ENCODE measurements at regions not wholly inside any gene's neighbourhood (a gene's known extent, or its start where the extent isn't known, plus 50 kb on each side); places are given as distances from the start of the nearest gene placed in this dataset.

- no peak for DNase-seq (ENCODE audit: low read depth in 2 of 2)
Measured at GRCh38 chr2:67836866-67837265, 225.9 kb downstream of the C1D start.

- DNase-seq (ENCODE audit: low read depth in 2 of 2), result no peak
Measured at GRCh38 chr2:67838205-67838604, 224.6 kb downstream of the C1D start.

DNA sequence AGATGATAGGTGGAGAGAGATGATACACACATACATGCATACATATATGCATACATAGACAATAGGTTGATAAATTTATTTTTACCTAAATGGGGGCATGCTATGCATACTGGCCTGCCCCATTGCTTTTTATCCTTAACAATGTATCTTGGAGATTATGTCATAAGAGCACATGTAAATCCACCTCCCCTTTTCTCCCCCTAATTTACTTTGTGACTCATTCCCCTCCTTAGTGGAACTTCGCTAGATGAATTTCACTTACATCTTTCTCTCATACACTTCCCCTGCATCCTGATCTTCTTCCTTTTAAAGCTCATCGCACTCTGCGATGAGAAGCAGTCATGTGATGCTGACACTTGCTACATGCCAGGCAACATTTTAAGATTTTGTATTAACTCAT lies 223.6 kb downstream of the C1D start:
- DNase-seq (ENCODE audit: low read depth in 2 of 2), result no peak

GRCh38 chr2:67839668-67840067 lies 223.1 kb downstream of the C1D start:
- no peak for DNase-seq (ENCODE audit: low read depth in 2 of 2)

DNA sequence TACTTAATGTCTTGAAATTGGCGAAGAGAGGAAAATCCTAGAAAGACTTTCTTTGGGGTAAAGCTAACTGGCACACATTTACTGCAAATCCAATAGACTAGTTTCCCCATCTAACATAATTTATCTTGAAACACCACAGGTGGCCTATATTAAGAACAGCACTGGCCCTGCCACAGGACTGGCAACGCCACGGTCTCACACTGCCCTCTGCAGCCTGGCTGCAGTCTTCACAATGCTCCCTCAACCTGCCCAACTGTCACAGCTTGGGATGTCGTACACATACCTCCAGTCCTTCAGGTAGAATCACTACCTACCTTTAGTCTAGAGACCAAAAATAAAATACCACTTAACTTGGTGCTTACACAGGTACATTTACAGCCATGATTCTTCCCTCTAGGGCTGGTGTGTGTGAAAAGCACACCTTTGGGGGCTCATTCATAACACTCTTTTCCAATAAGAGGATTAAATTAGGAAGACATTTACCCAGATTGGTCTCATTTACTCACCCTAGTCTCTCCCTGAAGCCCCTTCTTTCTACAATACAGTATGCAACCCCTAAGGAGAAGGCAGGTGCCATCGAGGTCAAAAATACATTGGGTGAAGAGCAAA lies 222.2 kb downstream of the C1D start:
- DNase-seq (ENCODE audit: low read depth in 2 of 2), result peak in 1 of 2 experiments; percentile 3

DNA sequence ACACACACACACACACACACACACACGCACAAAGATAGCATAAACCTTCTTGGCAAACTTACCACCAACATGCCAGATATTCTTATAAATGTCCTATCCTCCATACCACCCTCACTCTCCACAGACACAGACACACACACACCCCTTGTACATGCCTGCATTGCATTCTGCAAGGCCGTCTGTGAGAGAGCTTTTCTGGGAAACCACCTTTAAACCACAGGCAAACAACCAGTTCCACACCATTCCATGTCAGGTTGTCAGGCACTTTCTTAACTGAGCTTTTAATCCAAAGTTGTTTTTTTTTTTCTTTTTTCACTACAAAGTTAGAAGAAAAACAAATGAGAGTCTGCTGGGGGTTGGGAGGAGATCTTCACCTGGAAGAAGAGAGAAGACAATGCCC lies 221.1 kb downstream of the C1D start:
- DNase-seq (ENCODE audit: low read depth in 2 of 2), result no peak

GRCh38 chr2:67842375-67842959 lies 220.3 kb downstream of the C1D start:
- no peak for DNase-seq (ENCODE audit: low read depth in 2 of 2)

DNA sequence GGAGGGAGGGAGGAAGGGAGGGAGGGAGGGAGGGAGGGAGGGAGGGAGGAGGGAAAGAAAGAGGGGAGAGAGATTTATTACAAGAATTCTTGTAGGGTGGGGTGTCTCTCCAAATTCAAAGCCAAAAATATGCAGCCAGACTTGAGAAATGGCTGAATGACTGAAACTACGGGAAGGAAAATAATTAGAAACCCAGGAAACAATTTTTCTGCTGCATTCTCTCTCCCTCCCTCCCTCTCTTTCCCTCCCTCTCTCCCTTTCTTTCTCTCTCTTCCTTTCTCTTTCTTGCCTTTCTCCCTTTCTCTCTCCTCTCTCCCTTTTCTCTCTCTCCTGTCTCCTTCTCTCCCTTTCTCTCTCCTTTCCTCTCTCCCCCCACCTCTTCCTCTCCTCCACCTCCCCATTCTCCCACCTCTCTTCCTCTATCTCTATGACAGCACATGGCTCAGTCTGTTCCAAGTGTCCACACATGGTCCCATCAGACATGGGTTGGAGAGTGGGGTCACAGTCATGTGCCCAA lies 218.7 kb downstream of the C1D start:
- DNase-seq (ENCODE audit: low read depth in 2 of 2), result no peak

DNA sequence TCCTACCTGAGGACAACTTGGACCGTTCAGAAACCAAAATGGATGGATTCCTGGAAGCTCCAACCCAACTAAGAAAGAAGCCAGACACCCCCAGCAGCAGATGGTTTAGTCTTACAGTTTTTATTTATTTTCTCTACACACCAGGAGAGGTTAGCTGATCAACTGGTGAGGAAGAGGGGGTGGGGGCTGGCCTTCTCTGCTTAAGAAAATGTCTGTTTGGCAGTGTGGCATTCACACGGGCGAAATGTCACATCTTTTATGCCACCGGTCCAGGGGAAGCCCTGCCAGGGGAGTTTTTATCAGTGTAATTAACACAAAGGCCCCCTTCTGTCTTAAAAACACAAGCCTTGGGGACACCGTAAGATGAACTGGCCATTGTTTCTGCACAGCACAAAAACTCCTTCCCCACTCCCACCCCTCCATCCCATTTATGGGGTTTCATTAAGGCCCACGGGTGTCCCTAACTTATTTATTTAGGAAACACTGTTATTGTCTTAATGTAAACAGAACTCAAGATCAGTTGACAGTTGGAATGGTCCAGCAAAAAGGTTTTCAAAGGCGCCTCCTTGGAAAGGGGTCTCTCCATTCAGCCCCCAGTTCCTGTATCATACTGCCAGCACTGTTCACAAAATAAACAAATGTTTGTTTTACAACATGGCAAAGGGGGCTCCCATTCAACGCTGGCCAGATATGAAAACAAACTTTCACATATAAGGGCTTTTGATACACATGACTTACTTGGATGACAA lies 217.0 kb downstream of the C1D start:
- no peak for DNase-seq (ENCODE audit: low read depth in 2 of 2)

- peak in 1 of 2 experiments; percentile 11 for DNase-seq (ENCODE audit: low read depth in 2 of 2)
Measured at GRCh38 chr2:67846370-67847070, 216.3 kb downstream of the C1D start.

- DNase-seq (ENCODE audit: low read depth in 2 of 2), result no peak
Measured at GRCh38 chr2:67848551-67849285, 214.1 kb downstream of the C1D start.

DNA sequence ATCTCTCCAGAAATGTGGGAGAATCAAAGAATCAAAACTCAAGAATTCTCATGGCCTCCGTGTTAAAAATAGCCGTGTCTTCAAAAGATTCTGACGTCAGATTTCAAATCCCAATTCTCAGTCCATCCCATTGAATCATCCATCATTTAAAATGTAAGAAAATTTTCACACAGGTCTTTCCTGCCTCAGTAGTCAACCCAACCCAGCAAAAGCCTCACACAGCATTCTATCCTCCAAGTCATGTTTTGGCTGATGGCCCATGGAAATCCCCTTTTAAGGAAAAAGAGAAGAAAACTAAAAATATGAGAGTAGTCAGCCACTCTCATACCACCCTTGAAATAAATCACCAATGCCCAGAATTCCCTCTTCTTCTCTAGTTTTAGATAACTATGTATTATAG lies 211.8 kb downstream of the C1D start:
- DNase-seq (ENCODE audit: low read depth in 2 of 2), result no peak

GRCh38 chr2:67851956-67852824 lies 210.6 kb downstream of the C1D start:
- no peak for DNase-seq (ENCODE audit: low read depth in 2 of 2)

GRCh38 chr2:67854103-67854743 lies 208.6 kb downstream of the C1D start:
- DNase-seq (ENCODE audit: low read depth in 2 of 2), result no peak

DNA sequence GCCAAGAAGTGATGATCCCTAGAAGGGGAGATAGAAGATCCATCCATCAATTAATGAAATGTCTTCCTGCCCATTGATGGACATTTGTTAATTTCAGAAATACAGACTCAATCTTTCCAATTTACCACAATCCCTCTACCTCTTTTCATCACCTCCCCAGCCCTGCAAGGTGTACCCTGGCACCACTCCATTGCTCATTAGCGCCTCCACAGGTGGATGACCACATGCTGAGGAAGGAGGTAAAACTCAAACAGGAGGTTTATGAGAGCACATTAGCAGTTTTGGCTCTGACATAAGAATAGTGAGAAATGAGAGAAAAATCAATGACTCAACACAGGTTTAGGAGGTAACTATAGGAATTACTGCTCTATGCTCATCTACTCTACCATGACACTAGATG lies 208.0 kb downstream of the C1D start:
- no peak for DNase-seq (ENCODE audit: low read depth in 2 of 2)

DNA sequence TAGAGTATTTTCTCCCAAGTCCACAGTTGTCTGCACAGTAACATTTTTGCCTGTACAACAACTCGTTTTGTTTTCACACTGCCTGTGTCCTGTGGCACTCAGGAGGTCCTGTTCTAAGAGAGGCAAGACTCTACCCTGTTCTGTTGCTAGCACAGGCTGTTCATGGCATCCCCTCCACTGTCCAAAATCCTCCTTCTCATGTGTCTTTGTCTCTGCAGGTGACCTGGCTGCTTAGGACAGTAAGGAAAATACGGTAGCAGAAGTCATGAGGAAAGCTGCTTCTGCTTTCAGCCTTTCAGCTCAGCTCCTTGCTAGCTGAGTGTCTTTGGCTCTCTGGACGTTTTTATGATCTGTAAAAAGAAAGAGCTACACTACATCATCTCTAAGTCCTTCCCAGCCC lies 205.9 kb downstream of the C1D start:
- no peak for DNase-seq (ENCODE audit: low read depth in 2 of 2)

DNA sequence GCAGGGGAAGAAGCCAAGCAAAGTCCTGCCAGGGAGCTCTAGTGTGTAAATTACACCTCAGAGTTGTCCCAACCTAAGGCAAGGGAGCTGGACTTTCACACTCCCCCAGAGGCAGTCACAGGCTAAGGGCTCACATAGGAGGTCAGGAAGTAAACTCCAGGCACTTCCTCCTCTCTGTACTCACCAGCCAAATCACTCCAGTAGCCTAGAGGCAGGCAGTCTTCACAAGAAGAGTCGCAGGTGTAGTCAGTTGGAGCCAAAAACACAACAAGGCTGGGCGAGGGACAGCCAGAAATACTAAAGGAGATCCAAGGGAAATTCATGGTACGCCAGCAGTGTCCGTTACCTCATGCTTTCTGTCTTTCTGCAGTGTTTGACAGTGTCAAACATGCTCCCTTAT lies 205.0 kb downstream of the C1D start:
- DNase-seq (ENCODE audit: low read depth in 2 of 2), result no peak

- DNase-seq (ENCODE audit: low read depth in 2 of 2), result no peak
Measured at GRCh38 chr2:67858886-67859285, 203.9 kb downstream of the C1D start.

GRCh38 chr2:67865917-67866316 lies 196.9 kb downstream of the C1D start:
- no peak for DNase-seq (ENCODE audit: low read depth in 2 of 2)

GRCh38 chr2:67867735-67868134 lies 195.1 kb downstream of the C1D start:
- no peak for DNase-seq (ENCODE audit: low read depth in 2 of 2)

All from stimulated activated CD4-positive, alpha-beta T cell treated with anti-CD3 and anti-CD28 coated beads, Interleukin-12 subunit alpha, Interleukin-12 subunit beta, amount 100 ng/mL, for 24 hours (primary cell).